GM19023 (cell line): ENCODE measurements at regions not wholly inside any gene's neighbourhood (a gene's known extent, or its start where the extent isn't known, plus 50 kb on each side); places are given as distances from the start of the nearest gene placed in this dataset.

Source experiments
- ATAC-seq: cut with Tn5 transposase; IDR thresholded peaks from one replicate; pipeline ENCODE4 v1.9.1; 2021; ENCODE audit warnings: mild to moderate bottlenecking, moderate library complexity; ENCODE audit not compliant: unreplicated experiment

DNA sequence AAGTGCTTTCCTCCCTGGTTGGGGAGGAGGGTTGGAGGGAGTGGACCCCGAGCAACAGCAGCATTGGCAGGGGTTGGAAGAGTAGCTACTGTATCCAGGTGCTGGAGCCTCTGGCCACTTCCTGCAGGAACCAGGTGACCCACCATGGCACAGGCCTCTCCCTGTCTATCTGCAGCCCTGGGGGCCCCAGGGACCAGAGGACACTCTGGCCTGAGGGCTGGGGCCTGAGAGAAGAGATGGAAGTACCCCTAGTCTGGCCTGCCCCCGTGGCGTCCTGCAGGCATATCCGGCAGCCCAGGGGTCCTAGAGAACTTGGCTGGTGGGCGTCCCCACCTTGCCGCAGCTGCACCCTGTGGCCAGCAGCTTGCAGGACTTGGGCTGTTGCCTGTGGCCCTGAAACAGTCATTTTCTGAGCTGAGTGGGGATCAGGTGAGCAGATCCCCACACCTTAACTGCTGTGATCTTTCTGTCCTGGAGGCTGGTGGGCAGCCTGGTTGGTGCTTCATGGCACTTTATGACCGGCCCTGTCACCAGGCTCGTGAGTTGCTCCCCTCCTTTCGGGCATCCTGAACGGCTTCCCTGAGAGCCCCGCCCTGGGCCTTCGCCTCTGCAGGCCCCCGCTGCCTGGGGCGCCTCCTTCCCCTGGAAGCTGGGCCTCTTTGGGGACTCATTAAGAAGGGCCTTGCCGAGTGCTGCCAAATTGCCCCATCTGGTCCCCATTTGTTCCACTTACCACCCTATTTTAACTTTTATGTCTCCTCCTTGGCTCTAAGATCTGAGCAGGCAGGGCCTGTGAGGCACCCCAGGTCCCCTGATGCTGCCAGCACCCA lies 298.6 kb downstream of the SEC14L1 start:
- no peak for ATAC-seq

DNA sequence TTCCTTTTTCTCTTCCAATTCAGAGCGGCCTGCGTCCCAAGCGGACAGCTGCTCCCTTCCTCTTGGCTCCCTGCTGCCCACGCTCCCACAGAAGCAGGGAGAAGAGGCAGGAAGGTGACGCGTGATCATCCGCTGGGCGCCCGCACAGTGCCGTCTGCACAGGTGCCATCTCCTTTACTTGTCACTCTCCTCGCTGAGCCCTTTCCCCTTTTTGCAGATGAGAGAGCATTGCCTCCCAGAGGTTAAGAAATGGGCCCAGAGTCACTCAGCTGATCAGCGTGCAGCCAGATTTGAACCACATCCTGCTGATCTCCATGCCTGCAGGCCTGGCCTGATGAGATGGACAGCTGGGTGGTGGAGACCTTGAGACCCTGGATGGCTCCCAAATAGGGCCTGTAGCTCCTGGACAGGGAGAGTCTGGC lies 299.8 kb downstream of the SEC14L1 start:
- no peak for ATAC-seq

DNA sequence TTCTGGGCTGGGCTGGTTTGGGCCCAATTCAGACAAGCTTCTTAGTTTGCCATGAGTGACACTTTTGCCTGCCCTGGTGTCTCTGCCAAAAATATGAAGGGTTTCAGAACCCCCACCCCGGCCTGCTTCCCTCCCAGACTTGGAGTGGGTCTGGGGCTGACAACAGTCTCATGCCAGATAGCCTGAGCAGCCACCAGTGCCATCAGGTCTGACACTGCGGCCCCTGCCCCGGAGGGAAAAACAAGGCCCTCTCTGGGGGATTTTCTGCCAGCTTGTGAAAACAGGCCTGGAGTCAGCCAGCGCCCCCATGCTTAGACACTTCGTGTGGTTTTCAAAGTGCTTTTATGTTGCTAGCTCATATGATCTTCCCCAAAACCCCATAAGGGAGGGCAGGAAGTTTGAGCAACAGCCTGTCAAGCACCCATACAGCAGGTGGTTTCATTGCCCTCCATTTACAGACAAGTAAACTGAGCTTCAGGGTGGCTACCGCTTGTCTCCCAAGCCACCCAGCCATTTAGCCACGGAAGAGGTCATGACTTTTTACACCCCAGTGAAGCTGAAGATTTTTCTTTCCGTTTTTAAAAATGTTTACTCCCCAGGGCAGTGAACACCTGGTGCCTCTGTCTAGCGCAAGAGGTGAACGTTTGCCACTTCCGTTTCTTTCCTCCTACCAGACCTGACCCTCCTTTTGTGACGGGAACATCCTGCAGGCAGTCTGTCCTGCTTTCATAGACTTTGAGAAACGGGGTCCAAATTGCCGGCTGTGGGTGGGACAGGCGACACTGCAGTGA lies 300.6 kb downstream of the SEC14L1 start:
- peak; percentile 40 for ATAC-seq

DNA sequence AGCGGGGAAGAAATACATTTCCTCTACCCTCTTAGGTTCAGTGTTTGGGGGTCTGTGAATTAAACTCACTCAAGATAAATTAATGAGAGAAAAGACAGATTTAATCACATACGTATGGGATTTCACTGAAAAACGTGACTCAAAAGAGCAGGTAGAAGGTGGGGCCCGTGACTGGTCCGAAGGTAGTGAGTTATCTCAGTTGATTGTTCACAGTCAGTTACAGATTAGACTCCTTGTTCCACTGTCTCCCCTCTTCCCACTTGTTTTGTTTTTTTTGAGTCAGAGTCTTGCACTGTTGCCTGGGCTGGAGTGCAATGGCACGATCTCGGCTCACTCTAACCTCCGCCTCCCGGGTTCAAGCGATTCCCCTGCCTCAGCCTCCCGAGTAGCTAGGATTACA lies 301.2 kb downstream of the SEC14L1 start:
- ATAC-seq = no peak

DNA sequence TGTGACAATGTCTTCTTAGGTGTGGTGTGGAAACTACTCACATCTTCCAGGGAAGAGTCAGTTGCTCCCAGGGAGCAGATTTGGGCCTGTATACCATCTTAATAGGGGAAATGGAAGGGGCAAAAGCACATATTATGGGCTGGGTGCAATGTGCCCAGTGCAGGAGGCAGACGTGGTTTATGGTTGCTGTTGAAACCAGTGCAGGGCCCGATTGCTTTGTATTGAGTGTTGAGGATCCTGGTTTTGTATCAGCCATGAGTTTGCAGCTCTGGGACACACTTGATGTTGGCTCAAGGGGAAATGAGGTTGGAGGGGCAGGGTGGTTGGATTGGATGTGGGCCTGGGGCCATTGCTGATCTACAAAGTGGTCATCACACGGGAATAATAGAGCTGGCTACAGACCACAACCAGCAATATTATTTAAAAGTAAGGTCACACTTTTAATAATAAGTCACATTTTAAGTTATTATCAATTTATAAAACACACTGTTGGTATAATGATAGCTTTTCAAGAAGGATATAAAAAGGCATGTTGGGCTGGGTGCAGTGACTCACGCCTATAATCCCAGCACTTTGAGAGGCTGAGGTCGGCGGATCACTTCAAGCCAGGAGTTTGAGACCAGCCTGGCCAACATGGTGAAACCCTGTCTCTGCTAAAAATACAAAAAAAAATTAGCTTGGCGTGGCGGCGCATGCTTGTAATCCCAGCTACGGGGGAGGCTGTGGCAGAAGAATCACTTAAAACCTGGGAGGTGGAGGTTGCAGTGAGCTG lies 302.4 kb downstream of the SEC14L1 start:
- no peak for ATAC-seq

DNA sequence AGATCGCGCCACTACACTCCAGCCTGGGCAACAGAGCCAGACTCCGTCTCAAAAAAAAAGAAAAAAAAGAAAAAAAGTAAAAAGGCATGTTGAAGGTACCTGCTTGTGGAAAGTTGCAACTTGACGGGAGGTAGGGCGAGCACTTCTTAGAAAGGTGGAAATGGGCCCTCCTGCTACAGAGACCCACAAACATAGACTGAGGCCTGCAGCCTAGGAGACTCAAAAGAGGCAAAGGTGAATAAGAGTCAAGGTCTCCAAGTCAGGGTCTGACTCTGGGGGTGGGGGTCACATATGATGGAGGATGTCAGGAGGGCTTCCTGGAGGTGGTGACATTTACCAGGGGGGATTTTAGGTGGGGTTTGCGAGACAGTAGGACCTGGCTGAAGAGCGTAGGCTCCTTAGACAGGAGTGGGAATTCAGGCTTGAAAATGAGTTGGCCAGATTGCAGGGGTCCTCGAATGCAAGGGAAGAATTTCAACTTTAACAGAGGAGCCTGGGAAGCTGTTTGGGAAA lies 303.0 kb downstream of the SEC14L1 start:
- no peak for ATAC-seq

DNA sequence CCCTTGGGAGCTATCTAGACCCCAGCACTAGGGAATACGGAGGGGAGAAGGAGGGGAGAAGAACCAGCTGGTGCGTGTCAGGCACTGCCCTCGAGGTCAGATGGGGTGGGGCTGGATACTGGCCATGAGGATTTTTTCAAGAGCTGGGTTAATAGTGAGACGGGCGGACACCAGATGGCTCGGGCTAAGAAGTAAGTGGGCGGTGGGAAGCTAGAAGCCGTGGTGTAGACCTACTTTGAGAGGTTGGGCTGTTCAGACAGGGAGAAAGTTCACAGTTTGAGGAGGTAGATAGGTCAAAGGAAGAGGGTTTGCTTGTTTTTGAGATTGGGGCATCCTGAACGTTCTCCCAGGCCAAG lies 303.8 kb downstream of the SEC14L1 start:
- ATAC-seq = no peak

DNA sequence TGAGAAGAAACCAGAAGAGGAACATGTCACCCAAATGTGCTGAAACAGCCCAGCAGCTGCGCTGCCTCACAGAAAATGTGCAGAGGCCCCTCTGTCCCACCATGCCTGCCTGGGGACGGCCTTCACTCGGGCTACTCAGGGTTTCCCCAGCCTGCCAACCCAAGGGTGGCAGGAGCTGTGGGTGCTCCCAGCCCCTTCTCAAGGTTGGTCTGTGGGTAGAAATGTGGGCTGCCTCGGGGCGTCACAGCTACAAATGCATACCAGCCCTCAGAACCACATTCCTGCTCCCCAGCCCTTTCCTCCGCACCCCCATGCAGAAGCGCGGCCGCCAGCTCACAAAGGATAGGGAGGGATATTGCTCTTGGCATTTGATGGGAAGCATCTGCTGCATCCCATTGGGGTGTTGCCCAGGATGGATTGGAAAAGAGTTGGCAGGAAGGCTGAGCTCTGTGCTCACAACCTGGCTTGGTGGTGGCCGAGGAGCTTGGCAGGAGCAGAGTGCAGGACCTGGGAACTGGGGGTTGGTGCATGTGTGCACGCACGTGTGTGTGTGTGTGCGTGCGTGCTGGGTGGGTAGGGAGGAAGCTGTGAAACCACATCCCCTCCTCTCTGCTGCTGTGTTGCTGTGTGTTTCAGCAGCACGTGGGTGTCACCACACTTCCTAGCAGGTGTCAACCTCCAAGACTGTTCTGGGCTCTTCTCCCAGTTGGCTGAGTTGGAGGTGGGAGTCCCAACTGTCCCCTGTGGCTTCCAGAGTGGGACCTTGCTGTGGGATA lies 304.4 kb downstream of the SEC14L1 start:
- ATAC-seq = peak; percentile 44

DNA sequence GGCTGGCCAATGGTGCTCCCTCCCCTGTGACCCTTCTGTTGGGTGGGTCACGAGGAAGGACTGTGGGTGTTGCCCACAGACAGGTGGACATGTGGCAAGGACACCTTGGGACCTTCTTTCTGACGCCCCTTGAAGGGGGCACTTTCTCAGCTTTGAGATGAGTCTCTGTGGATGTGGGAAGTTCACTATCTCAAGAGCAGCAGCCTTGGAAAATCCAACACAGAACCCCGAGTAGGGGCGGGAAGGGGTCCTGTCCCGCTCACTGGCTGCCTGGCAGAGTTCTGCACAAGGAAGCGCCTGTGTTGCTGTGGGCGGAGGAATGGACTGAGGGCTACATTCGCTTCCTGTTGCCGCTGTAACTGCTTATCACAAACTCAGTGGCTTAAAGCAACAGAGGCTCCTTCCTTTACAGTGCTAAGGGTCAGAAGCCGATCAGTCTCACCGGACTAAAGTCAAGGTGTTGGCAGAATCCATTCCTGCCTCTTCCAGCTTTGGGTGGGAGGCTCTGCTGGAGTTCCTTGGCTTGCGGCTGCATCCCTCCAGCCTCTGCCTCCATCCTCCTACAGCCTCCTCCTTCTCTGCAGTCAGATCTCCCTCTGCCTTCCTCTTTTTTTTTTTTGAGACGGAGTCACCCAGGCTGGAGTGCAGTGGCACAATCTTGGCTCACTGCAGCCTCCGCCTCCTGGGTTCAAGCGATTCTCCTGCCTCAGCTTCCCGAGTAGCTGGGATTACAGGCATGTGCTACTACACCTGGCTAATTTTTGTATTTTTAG lies 305.2 kb downstream of the SEC14L1 start:
- ATAC-seq = no peak

DNA sequence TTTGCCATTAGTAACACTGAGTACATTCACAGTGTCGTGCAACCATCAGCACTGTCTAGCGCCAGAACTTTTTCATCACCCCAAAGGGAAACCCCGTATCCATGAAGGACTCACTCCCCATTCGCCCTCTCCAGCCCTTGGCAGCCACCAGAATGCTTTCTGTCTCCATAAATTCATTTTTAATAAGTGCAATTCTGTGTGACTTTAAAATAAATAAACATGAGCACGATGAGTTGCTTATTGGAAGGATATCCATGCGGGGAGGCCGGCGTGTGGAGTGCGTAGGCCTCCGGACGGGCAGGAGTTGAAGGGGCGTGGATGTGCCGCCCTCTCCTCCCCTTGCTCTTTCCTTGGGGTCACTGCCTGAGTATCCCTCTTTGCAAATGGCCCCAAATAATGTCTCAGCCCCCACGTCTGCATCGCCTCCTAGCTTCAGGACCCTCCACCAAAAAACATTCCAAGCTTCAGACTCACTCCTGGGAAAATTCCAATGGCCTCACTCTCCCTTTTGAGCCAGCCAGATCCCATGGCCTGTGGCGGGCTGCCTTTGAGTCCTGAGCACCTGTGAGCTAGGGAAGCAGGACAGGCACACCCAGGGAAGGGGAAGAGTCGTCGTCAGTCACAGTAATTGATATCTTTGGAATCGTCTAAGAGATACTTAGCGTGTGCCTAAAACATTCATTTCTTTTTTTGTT lies 306.3 kb downstream of the SEC14L1 start:
- ATAC-seq = no peak

DNA sequence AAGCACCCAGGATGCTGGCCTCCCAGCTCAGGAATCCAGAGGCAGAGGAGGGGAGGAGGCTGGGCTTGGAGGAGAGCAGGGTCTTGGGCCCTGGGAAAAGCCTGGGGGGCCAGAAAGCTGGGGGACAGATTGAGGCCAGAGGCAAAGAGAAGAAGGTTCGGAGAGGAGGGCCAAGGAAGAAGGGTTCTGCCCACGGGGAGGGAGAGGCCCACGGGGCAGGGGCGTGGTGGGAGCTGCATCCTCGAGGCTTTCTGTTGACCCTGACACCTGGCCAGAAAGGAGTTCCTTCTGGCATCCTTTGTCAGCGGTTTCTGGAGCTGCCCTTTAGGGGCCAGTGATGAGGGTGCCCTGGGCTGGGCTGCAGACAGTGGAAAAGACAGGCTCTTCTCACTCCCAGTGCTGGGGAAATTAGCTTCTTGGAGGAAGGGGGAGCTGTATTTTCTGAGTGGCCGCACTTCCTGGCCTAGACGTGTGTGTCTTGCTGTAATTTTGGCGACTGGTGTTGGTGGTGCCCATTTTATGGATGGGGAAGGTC lies 308.7 kb downstream of the SEC14L1 start:
- ATAC-seq = no peak

DNA sequence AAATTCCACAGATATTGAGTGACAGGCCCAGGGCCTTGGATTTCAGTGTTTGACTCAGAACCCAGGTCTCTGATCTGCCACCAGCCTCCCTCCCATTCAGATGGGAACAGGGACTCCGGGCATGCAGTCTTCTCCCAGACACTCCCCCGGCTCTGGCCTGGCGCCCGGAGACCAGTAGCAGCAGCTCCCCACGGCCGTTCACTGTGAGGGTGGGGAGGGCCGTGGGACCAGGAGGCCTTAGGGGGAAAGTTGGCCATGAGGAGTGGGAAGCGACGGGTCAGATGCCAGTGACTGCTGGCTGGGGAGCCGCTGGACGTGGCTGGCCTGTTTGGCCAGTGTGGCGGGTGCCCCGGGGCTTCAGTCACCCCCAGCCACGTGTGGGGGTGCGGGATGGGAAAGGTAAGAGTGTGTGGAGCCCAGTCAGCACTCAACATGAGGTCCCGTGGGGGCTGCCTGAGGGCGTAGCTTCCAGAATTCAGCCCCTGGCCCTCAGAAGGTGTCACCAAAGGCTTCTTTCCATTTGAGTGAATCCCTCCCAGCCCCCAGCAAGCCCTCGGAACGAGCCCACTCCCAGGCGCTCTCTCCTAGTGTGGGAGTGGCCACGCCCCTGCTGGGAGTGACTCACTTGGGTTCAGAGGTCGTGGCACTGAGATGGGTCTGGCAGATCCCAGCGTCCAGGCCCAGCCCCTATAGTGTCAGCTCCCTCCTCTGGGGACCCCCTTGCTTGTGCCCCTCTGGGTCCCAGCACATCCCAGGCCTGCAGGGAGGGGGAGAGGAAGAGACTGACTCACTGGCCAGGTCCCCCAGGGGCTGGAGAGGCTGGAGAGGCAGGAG lies 309.4 kb downstream of the SEC14L1 start:
- ATAC-seq = no peak

DNA sequence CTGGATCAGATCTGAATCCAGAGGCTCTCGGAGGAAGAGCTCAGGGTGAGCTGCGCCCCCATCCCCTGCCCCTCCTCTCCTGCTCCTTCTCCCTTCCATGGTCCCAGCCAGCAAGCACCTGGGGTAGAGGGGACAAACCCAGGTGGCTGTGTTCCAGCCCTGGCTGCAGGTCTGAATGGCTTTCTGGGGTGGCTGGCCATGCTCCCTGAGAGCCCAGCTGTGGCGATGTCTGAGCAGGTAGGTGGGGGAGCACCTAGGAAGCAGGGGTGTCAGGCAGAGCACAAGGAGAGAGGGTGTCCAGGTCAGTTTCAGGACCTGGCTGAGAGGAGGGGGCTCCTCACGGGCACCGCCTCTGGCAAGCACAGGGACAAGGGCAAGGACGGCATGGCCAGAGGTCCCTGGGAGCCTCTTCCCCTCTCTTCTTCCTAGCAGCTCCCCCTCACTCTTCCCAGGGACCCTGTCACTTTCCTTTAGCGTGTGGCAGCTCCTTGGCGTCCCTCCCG lies 310.0 kb downstream of the SEC14L1 start:
- no peak for ATAC-seq

DNA sequence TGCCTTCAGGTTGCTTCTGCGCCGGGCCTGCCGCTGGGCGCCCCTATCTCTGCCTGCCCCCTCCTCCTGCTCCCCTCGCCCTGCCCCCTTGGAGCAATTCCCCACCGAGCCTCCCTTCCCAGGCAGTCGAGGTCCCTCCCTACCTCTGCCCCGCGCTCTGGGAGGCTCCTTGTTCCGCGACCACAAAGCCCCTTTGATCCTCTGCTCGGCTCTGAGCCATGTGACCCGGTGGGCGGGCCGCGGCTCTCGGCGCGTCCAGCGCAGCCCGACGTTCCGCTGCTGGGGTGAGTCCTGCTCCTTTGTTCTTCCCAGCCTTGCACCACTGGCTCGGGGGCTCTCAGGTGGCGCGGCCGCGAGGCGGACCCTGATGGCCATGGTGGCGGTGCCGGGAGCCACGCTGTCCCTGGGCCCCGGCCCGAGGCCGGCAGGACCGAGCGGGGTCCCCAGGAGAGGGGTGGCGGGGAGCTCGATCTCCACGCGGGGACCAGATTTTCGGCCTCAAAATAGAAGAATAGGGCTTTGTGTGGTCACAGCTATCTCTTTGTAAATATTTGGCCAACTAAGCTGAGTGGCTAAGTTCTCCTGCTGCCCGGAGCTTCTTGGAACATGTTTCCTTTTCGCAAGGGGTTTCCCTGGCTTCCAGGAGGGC lies 310.6 kb downstream of the SEC14L1 start:
- no peak for ATAC-seq

DNA sequence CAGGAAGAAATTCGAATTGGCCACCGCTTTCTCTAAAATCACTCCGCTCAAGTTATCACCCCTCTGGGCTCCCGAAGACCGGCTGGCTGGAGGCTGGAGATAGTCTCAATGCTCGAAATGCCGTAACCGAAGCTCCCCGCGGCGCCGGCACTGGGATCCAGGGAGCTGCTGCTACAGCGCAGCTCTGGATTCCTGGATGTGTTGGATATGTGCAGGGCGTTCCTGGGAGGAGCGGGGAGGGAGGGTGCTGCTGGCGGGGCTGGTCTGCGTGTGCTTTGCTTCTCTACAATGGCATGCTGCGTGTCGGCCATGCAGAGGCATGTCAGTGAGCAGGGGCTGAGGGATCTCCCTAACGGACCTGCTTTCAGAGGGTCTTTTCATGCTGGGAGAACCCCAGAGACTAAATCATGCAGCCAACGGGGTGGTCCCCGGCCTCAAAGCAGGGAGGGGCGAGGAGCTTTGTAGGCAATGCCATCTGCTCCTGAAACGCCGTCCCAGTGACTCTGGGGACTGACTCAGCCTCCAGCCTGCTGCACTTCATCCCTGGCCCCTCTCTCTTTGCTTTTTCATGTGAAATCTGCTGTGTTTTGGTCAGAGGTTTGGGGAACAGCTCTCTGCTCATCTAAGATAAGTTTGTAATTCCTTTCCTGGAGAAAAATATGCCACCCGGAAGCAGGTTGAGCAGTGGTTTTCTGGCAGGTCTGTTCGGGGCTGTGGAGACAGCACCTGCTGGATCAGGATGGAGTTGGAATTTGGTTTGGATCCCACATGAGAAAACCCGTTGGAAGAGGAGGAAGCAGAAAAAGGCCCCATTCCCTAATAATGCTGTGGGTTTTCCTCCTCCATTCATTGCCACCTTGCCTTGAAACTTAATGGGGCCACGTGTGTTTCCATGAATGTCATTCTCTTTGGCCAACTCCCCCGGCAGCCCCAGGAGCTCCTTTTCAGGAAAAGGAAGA lies 311.4 kb downstream of the SEC14L1 start:
- ATAC-seq = no peak

DNA sequence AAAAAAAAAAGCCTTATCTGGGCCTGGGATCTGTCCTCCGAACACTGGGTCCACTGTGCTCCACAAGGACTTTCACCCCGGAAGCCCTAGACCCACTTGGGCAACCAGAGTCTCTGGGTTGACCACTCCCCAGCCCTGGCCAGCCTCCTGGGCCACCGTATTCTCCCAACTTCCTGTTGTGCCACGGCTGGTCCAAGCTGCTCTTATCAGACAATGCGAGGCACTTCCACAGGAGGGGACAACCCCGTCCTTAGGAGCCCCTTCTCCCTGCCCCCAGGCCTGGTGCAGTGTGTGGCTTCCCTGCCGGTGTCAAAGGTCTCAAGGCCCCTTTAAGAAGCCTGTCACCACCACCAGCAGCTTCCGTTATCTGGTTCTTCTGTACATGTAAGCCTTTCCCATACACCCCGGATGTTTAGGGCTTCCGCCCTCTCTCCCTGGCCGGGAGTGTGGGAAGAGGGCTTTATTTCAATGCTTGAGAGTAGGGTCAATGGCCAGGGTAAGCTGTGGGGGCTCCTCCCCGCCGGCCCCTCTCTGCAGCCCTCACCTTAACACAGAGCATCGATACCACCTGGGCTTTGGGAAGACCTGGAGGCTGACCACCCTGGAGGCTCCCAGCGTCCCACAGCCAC lies 313.0 kb downstream of the SEC14L1 start:
- ATAC-seq = no peak
